ENCODE measurements at regions not wholly inside any gene's neighbourhood (a gene's known extent, or its start where the extent isn't known, plus 50 kb on each side); places are given as distances from the start of the nearest gene placed in this dataset.

GRCh38 chr11:107265591-107266121 is 192.0 kb downstream of the CWF19L2 start:
- Histone ChIP-seq H3F3A (ENCODE audit: insufficient read depth, low read depth) (no peaks in the 10 kb centered on the region), H3K79me2 (ENCODE audit: low read depth) (no peaks in the 10 kb centered on the region), H2AFZ (no peak overlapping the region), H3K9me2 (ENCODE audit: insufficient read depth) (no peaks in the 10 kb centered on the region), H3K4me1 (replicated peaks; ENCODE audit: insufficient read depth) (no peaks in the 10 kb centered on the region), H3K9me3 (ENCODE audit: insufficient read depth, low read depth) (no peaks in the 10 kb centered on the region), H3K4me2 (peak overlapping the region; percentile 2; the same call in 1 of the 2 replicates), H3K36me3 (ENCODE audit: low read depth) (no peaks in the 10 kb centered on the region), H4K20me1 (ENCODE audit: insufficient read depth) (no peaks in the 10 kb centered on the region), H3K27ac (no peak overlapping the region), H3K27me3 (ENCODE audit: insufficient read depth, low read depth) (no peaks in the 10 kb centered on the region), H3K4me3 (no peak overlapping the region)
- POLR2A ChIA-PET (ENCODE audit: unreplicated experiment), result interaction anchor here (0.6 kb wide), 1 partner anchor 81 kb away, joined by 5 read pairs; no protein-coding TSS in a partner anchor
- TF ChIP-seq, protein P1, sequence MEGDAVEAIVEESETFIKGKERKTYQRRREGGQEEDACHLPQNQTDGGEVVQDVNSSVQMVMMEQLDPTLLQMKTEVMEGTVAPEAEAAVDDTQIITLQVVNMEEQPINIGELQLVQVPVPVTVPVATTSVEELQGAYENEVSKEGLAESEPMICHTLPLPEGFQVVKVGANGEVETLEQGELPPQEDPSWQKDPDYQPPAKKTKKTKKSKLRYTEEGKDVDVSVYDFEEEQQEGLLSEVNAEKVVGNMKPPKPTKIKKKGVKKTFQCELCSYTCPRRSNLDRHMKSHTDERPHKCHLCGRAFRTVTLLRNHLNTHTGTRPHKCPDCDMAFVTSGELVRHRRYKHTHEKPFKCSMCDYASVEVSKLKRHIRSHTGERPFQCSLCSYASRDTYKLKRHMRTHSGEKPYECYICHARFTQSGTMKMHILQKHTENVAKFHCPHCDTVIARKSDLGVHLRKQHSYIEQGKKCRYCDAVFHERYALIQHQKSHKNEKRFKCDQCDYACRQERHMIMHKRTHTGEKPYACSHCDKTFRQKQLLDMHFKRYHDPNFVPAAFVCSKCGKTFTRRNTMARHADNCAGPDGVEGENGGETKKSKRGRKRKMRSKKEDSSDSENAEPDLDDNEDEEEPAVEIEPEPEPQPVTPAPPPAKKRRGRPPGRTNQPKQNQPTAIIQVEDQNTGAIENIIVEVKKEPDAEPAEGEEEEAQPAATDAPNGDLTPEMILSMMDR (conservative IDR thresholded peaks at IDR 0.05), result no peak
- TF ChIP-seq EZH2 (IDR thresholded peaks at IDR 0.05; ENCODE audit: low read depth), result no peak
- intact Hi-C loops (cut with micrococcal nuclease; ENCODE audit: unreplicated experiment), result no loop called here
- no peak for DNase-seq
- CTCF ChIA-PET, result no interaction called here
- no TSS peak for BruUV-seq (replicated peaks)

- Histone ChIP-seq H3K79me2 (ENCODE audit: low read depth) (no peaks in the 10 kb centered on the region), H4K20me1 (ENCODE audit: insufficient read depth) (no peaks in the 10 kb centered on the region), H3K27ac (no peak overlapping the region), H3K4me2 (no peak overlapping the region), H3K36me3 (ENCODE audit: low read depth) (no peaks in the 10 kb centered on the region), H3K9me2 (ENCODE audit: insufficient read depth) (no peaks in the 10 kb centered on the region), H3K4me1 (replicated peaks; ENCODE audit: insufficient read depth) (no peaks in the 10 kb centered on the region), H3K27me3 (ENCODE audit: insufficient read depth, low read depth) (no peaks in the 10 kb centered on the region), H3K4me3 (no peak overlapping the region), H3F3A (ENCODE audit: insufficient read depth, low read depth) (no peaks in the 10 kb centered on the region), H2AFZ (no peak overlapping the region), H3K9me3 (ENCODE audit: insufficient read depth, low read depth) (no peaks in the 10 kb centered on the region)
- no peak for DNase-seq
- no peak for TF ChIP-seq EZH2 (IDR thresholded peaks at IDR 0.05; ENCODE audit: low read depth)
- TF ChIP-seq, protein P1 (conservative IDR thresholded peaks at IDR 0.05), result no peak
- CTCF ChIA-PET, result no interaction called here
- BruUV-seq (replicated peaks), result no TSS peak
- intact Hi-C loops (cut with micrococcal nuclease; ENCODE audit: unreplicated experiment), result no loop called here
- POLR2A ChIA-PET (ENCODE audit: unreplicated experiment), result no interaction called here
Measured at GRCh38 chr11:107263844-107264563, 193.6 kb downstream of the CWF19L2 start.

DNA sequence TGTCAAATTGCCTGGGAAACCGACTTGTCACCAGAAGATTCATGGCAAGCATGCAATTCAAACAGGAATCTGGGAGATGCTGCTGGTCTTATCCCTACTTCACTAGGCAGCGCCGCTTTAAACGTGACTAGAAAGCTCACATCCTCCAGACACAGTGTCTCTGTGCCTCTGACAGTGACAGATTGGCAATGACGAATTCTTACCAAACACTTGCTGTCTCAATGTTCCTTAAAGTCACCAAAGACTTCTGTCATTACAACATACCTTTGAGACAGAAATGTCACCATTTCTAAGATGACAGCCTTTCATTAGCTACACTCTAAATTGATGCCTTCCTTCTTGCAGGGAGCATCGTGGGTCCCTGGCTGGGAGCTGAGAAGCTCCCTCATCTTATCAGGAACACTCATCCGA is 197.8 kb downstream of the CWF19L2 start:
- Histone ChIP-seq H3K9me2 (ENCODE audit: insufficient read depth) (no peaks in the 10 kb centered on the region), H3K4me3 (no peak overlapping the region), H3F3A (ENCODE audit: insufficient read depth, low read depth) (no peaks in the 10 kb centered on the region), H3K4me1 (replicated peaks; ENCODE audit: insufficient read depth) (no peaks in the 10 kb centered on the region), H2AFZ (no peak overlapping the region), H3K27me3 (ENCODE audit: insufficient read depth, low read depth) (no peaks in the 10 kb centered on the region), H3K27ac (no peak overlapping the region), H3K9me3 (ENCODE audit: insufficient read depth, low read depth) (no peaks in the 10 kb centered on the region), H3K36me3 (ENCODE audit: low read depth) (no peaks in the 10 kb centered on the region), H4K20me1 (ENCODE audit: insufficient read depth) (no peaks in the 10 kb centered on the region), H3K79me2 (ENCODE audit: low read depth) (no peaks in the 10 kb centered on the region), H3K4me2 (no peak overlapping the region)
- POLR2A ChIA-PET (ENCODE audit: unreplicated experiment), result no interaction called here
- CTCF ChIA-PET, result no interaction called here
- no peak for DNase-seq
- intact Hi-C loops (cut with micrococcal nuclease; ENCODE audit: unreplicated experiment), result no loop called here
- TF ChIP-seq EZH2 (IDR thresholded peaks at IDR 0.05; ENCODE audit: low read depth), result no peak
- TF ChIP-seq, protein P1 (conservative IDR thresholded peaks at IDR 0.05), result no peak
- no TSS peak for BruUV-seq (replicated peaks)
